GM12872 (cell line): ENCODE measurements at regions not wholly inside any gene's neighbourhood (a gene's known extent, or its start where the extent isn't known, plus 50 kb on each side); places are given as distances from the start of the nearest gene placed in this dataset.

Experiments
- TF ChIP-seq, protein P1 (sequence below): IDR thresholded peaks from 3 replicates; pipeline ENCODE4 v1.5.1; 2011; ENCODE audit warnings: low read depth, mild to moderate bottlenecking, low read length, moderate library complexity; ENCODE audit not compliant: insufficient read depth

- TF ChIP-seq, protein P1, sequence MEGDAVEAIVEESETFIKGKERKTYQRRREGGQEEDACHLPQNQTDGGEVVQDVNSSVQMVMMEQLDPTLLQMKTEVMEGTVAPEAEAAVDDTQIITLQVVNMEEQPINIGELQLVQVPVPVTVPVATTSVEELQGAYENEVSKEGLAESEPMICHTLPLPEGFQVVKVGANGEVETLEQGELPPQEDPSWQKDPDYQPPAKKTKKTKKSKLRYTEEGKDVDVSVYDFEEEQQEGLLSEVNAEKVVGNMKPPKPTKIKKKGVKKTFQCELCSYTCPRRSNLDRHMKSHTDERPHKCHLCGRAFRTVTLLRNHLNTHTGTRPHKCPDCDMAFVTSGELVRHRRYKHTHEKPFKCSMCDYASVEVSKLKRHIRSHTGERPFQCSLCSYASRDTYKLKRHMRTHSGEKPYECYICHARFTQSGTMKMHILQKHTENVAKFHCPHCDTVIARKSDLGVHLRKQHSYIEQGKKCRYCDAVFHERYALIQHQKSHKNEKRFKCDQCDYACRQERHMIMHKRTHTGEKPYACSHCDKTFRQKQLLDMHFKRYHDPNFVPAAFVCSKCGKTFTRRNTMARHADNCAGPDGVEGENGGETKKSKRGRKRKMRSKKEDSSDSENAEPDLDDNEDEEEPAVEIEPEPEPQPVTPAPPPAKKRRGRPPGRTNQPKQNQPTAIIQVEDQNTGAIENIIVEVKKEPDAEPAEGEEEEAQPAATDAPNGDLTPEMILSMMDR, result no peak
These were observed 929.2 kb downstream of the SLC4A3 start for GRCh38 chr2:220556658-220557057.

DNA sequence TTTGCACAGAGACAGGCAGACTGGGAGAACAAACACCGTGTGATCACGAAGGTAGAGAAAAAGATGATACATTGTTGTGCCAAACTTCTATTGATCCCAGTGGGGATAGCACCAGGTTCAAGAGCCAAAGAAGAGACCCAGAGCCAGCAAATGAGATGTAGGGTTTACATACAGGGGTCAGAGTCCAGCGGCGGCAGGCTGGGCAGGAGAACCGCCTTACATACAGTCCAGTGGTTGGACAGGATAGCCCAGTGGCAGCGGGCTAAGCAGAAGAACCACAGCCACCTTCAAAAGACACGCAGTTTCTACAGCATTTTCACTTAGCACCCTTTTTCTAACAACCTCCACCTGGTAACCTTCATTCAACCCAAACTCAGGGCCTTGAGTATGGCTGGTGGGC, 932.8 kb downstream of the SLC4A3 start:
- TF ChIP-seq, protein P1, result no peak

- TF ChIP-seq, protein P1, result no peak
These were observed 935.1 kb downstream of the SLC4A3 start for GRCh38 chr2:220562375-220563140.

- TF ChIP-seq, protein P1, result no peak
These were observed 940.9 kb downstream of the SLC4A3 start for GRCh38 chr2:220568296-220568695.

DNA sequence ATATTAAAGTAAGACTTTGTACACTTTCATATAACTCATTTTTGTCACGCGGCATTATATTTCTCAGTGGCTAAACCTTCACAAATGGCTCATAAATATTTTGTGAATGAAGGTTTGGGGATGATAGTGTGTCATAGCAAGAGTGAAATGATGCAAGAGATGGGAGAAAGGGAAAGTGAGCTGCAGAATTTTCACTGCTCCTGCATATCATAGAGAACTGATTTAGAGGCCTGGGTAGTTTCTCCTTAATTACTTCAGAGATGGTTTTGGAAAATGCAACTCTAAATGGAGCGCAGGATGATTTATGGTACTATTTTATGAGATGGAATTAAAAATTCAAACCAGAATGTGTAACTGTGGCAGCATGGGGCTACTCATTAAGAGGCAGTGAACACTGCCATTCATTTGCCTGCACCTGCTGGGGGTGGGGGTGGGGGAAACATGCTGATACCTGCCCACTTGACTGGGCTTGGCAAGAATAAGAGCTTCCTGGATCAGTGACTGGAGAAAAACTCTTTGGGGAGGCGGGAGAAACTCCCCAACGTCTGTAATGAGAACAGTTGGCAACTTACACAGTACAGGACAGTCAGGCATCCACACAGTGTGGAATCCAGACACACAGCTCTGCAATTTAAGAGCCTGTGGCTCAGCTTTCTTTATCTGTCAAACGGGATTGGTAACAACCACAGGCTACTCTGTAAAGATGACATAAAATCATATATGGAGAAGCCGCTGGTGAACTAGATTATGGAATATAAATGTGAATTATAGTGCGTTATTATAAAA, 941.9 kb downstream of the SLC4A3 start:
- TF ChIP-seq, protein P1, result no peak

GRCh38 chr2:220572385-220572784, 945.0 kb downstream of the SLC4A3 start:
- TF ChIP-seq, protein P1, result no peak

DNA sequence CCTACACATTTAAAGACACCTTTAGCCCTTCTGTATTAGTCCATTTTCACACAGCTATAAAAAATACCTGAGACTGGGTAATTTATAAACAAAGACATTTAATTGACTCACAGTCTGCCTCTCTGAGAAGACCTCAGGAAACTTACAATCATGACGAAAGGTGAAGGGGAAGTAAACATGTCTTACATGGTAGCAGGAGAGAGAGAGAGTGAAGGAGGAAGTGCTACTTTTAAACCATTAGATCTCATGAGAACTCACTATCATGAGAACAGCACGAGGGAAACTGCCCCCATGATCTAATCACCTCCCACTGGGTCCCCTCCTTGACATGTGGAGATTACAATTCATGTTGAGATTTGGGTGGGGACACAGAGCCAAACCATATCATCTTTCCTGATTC, 946.6 kb downstream of the SLC4A3 start:
- TF ChIP-seq, protein P1, result no peak
